Skeletal muscle satellite cell (primary cell): ENCODE measurements at regions not wholly inside any gene's neighbourhood (a gene's known extent, or its start where the extent isn't known, plus 50 kb on each side); places are given as distances from the start of the nearest gene placed in this dataset.

ENCODE experiments used
- H3K27me3 ChIP-seq: 2 replicates; pipeline ENCODE4 v1.7.0; 2013; ENCODE audit warnings: low read length; ENCODE audit not compliant: control insufficient read depth, insufficient read depth
- H3K36me3 ChIP-seq: 2 replicates; pipeline ENCODE4 v1.7.0; 2013; ENCODE audit warnings: mild to moderate bottlenecking, control low read depth, low read length; ENCODE audit not compliant: insufficient read depth
- H3K4me1 ChIP-seq: 2 replicates; pipeline ENCODE4 v1.7.0; 2013; ENCODE audit warnings: low read length; ENCODE audit not compliant: control insufficient read depth, insufficient read depth
- H3K4me2 ChIP-seq: 2 replicates; pipeline ENCODE4 v1.7.0; 2013; ENCODE audit warnings: mild to moderate bottlenecking, low read length
- H3K4me3 ChIP-seq: 2 replicates; pipeline ENCODE4 v1.7.0; 2013; ENCODE audit warnings: low read length
- H3K9ac ChIP-seq: 2 replicates; pipeline ENCODE4 v1.7.0; 2013; ENCODE audit warnings: mild to moderate bottlenecking, low read depth, low read length, moderate library complexity
- H3K9me3 ChIP-seq: replicated peaks from 2 replicates; pipeline ENCODE4 v1.7.0; 2013; ENCODE audit warnings: mild to moderate bottlenecking, control low read depth, low read length

DNA sequence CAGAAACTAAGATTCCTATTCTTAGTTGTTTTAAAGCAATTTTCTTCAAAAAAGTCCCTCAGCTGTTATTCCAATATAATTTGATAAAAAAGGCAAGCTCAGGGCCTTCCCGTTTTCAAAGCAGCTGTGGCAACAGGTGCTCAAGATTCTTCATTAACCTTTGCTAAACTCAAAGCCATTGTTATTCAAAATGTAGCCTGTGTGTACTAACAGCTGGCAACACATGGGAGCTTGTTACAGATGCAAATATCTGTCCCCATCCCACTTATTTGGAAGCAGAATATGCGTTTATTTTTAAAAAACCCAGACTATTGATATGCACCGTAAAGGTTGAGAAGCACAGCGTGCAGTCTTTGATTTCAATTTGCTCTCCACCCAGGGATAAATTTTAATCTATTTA lies 210.4 kb upstream of the SYT10 start:
- Histone ChIP-seq H3K9me3 (no peaks in the 10 kb centered on the region), H3K4me2 (no peak overlapping the region), H3K27me3 (no peaks in the 10 kb centered on the region), H3K4me1 (no peaks in the 10 kb centered on the region), H3K36me3 (no peaks in the 10 kb centered on the region), H3K4me3 (no peak overlapping the region), H3K9ac (no peak overlapping the region)

DNA sequence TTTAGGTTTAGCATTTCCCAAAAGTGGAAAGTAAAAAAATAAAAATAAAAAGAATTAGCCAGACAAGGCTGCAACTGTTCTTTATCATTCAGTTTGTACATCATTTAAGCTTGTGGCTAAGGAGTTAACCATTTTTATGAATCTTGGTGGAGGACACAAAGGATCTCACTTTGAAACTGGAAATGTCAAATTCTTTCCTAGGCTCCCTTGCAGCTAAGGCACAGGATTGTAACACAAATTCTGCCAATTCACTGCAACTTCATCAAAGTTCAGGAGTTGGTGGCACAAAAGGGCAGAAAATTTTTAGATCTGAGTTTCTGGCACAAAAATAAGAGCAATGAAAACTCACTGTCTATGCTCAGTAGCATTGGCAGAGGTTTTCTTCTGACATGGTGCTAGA lies 211.2 kb upstream of the SYT10 start:
- Histone ChIP-seq H3K4me1 (no peaks in the 10 kb centered on the region), H3K27me3 (no peaks in the 10 kb centered on the region), H3K36me3 (no peaks in the 10 kb centered on the region), H3K9ac (no peak overlapping the region), H3K4me2 (no peak overlapping the region), H3K4me3 (no peak overlapping the region), H3K9me3 (no peaks in the 10 kb centered on the region)

DNA sequence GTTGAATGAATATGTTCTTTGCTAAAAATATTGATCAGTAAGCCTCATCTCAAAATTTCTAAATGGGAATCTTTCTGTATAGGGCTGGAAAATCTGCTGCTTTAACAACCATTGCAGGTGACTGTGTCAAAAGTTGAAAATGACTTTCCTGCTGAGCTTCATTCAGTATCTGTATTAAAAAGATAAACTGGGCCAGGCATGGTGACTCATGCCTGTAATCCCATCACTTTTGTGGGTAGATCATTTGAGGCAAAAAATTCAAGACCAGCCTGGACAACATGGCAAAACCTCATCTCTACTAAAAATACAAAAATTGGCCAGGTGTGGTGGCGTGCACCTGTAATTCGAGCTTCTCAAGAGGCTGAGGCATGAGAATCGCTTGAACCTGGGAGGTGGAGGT lies 213.7 kb upstream of the SYT10 start:
- Histone ChIP-seq H3K36me3 (no peaks in the 10 kb centered on the region), H3K4me3 (no peak overlapping the region), H3K4me2 (no peak overlapping the region), H3K27me3 (no peaks in the 10 kb centered on the region), H3K9me3 (no peaks in the 10 kb centered on the region), H3K4me1 (no peaks in the 10 kb centered on the region), H3K9ac (no peak overlapping the region)

DNA sequence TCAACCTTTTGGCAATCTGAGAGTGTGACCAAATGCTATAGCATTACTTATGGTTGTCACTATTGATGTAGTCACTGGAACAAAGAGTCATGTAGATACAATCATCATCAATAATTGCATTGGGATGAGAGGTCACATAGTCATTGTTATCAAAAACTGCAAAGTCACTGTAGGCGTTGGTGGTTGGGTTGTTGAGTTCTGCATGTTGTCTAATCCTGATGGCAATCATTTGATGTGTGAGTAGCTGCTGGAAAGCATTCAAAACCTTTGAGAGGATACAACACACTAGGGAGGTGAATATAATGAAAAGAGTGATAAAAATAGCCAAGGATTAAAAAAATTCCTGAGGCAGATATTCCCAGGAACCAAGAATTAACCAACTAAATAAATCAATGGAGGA lies 214.7 kb upstream of the SYT10 start:
- H3K9me3 ChIP-seq: no peaks in the 10 kb centered on the region
- no peaks in the 10 kb centered on the region for H3K27me3 ChIP-seq
- H3K9ac ChIP-seq: no peak overlapping the region
- H3K4me2 ChIP-seq: no peak overlapping the region
- H3K4me1 ChIP-seq: no peaks in the 10 kb centered on the region
- H3K4me3 ChIP-seq: no peak overlapping the region
- no peaks in the 10 kb centered on the region for H3K36me3 ChIP-seq

DNA sequence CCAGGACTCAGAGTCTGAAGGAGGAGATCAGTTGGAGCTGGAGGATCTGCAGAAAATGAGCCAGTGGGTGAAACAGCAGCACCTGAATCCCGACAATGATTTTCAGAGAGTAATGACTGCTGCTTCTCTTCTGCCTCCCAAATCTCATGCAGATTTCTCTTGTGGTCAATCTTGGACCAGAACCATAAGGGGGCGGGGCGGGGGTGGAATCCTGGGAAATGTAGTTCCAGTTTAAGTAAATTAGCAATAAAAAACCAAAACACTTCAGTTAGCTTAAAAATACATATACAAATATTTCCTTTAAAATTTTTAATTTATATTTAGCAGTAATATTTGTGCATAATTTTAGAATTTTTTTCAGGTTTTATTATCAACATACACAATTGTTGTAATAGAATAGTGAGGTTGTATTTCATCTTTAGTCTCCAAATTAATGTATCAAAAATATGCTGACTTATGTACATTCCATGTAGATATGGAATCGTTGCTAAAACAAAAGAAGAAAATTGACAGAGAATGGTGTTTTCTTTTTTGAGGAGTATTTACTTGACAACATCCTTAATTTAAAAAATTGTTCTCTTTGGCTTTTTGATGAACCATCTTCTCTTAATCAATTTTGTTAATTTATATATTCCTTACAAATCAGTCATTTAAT lies 223.5 kb upstream of the SYT10 start:
- H3K9me3 ChIP-seq: no peaks in the 10 kb centered on the region
- no peaks in the 10 kb centered on the region for H3K27me3 ChIP-seq
- no peak overlapping the region for H3K4me2 ChIP-seq
- no peak overlapping the region for H3K4me3 ChIP-seq
- H3K36me3 ChIP-seq: no peaks in the 10 kb centered on the region
- no peak overlapping the region for H3K9ac ChIP-seq
- no peaks in the 10 kb centered on the region for H3K4me1 ChIP-seq

DNA sequence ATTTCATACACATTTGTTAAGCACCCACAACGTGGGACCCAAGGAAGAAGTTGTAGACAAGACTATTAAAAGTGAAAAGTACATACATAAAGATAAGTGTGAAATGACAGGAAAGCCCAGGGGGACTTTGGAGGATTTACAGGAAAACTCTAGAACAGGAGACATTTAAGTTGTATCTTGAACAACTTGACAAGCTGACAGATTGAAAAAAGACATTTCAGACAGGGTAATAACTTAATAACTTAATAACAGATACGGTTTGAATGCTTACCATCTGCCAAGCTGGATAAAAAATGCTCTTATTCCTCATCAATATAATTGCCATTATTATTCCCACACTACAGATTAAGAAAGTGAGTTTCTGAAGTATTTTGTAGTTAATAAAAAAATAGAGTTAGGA lies 229.7 kb upstream of the SYT10 start:
- no peak overlapping the region for H3K4me2 ChIP-seq
- H3K27me3 ChIP-seq: no peaks in the 10 kb centered on the region
- H3K4me3 ChIP-seq: no peak overlapping the region
- no peaks in the 10 kb centered on the region for H3K9me3 ChIP-seq
- H3K9ac ChIP-seq: no peak overlapping the region
- no peaks in the 10 kb centered on the region for H3K36me3 ChIP-seq
- H3K4me1 ChIP-seq: no peaks in the 10 kb centered on the region

DNA sequence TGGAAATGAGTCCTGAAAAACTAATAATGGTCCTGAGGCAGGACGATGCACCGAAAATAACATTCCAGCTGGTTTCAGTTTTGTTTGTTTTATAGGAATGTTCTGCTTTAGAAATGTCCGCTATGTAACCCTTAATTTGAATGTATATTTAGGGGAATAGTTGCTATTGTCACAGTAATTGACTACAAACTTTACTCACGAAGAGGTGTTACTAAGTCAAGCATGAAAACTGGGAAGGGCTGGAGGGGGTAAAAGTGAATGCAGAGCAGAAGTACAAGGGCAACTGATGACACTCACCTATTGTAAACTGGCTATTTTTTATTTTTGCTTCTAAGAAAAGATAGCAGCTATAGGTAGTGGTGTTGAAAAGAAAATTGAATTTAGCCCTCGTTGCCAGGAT lies 230.7 kb upstream of the SYT10 start:
- Histone ChIP-seq H3K4me1 (no peaks in the 10 kb centered on the region), H3K36me3 (no peaks in the 10 kb centered on the region), H3K27me3 (no peaks in the 10 kb centered on the region), H3K9ac (no peak overlapping the region), H3K4me3 (no peak overlapping the region), H3K4me2 (no peak overlapping the region), H3K9me3 (no peaks in the 10 kb centered on the region)

DNA sequence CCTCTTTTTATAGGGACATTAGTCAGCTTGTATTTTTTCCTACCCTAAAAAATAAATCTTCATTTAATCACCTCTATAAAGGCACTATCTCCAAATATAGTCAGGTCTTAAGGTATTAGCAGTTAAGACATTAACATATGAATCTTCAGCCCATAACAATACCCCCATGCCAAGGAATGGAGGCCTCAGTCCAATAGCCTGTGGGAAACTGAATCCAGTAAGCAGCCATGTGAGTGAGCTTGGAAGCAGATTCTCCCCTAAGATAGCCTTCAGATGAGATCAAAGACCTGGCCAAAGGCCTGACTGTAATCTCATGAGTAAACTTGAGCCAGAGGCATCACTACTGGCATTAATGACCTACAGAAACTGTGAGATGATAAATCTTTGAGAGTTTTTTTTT lies 232.1 kb upstream of the SYT10 start:
- Histone ChIP-seq H3K4me2 (no peak overlapping the region), H3K9me3 (no peaks in the 10 kb centered on the region), H3K4me1 (no peaks in the 10 kb centered on the region), H3K27me3 (no peaks in the 10 kb centered on the region), H3K36me3 (no peaks in the 10 kb centered on the region), H3K4me3 (no peak overlapping the region), H3K9ac (no peak overlapping the region)

DNA sequence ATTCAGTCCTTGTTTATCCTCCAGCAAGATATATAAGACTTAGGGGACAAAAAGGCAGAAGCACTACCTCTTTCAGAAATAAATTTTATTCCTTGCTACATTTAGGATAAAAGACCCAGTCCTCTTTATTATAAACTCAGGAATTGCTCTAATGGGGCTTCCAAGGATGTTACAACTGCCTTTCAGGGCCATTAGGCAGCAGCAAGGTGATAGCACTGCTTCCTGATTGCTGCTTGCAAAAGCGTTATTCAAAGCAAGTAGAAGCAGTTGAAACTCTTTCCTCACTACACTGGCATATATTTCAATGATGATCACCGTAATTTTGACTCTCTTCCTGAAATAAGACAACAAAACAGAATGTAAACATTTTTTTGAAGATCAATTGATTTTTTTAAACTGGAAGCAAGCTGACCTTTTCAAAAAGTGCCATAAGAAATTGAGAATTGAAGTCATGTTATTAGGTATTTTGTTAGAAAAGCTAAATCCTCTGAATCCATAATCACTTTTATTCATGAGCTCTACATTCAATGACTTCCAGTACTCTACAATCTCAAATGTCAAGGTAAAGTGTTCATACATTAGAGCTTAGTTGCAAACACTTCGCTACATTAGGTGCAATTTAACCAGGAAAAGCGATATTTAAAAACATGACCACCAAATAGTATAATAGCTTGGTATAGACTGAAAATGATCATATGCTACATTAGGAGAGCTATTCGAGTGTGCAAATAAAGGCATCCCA lies 233.4 kb upstream of the SYT10 start:
- H3K4me3 ChIP-seq: no peak overlapping the region
- H3K9me3 ChIP-seq: no peaks in the 10 kb centered on the region
- H3K9ac ChIP-seq: no peak overlapping the region
- no peaks in the 10 kb centered on the region for H3K36me3 ChIP-seq
- H3K4me2 ChIP-seq: no peak overlapping the region
- no peaks in the 10 kb centered on the region for H3K4me1 ChIP-seq
- no peaks in the 10 kb centered on the region for H3K27me3 ChIP-seq

DNA sequence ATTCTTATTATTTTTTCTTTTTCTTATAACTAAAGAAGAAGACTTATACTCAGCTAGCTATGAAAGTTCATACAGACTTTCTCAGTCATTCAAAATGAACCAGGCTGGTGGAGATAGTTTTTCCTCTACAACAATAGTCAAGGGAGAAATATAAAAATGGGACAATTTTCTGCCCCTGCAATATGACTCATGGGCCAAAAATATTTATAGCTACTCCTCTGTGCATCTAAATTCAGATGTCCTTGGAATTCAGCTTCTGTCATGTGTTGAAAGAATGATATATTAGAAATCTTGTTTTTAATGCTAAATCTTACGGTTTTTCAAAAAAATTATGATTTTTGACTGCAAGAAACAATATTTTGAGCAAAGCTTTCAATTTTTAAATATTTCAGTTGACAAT lies 237.2 kb upstream of the SYT10 start:
- H3K9ac ChIP-seq: no peak overlapping the region
- no peaks in the 10 kb centered on the region for H3K36me3 ChIP-seq
- H3K4me3 ChIP-seq: no peak overlapping the region
- no peaks in the 10 kb centered on the region for H3K9me3 ChIP-seq
- no peaks in the 10 kb centered on the region for H3K27me3 ChIP-seq
- no peaks in the 10 kb centered on the region for H3K4me1 ChIP-seq
- H3K4me2 ChIP-seq: no peak overlapping the region

DNA sequence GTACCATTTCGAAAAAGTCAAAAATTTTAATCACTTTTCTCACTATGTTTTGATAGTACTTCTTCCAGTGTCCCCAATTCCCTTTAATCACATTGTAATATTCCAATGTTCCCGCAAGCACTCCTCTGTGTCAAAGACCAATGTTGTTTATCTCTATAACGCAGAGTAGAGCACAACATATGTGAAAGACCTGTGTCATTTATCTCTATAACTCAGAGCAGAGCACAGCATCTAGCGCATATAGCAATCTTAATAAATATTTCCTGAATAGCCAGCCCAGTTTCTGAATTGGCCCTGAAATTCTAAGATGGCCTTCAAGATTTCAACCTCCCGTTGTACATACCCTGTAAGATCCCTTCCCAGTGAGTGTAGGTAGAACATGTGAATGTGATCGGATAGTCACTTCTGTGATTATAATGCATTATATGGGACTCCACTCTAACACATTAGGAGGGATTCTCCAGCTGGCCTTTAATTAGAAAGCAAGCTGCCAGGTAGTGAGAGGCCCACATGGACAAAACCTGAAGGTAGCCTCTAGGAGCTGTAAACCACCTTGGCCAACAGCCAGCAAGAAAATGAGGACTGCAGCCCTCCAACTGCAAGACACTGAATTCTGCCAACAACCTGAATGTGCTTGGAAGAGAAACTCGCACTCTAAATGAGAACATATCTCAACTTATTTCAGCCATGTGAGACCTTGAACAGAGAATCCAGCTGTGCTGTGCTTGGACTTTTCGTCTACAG lies 238.8 kb upstream of the SYT10 start:
- Histone ChIP-seq H3K27me3 (no peaks in the 10 kb centered on the region), H3K9me3 (no peaks in the 10 kb centered on the region), H3K4me1 (no peaks in the 10 kb centered on the region), H3K4me2 (no peak overlapping the region), H3K9ac (no peak overlapping the region), H3K4me3 (no peak overlapping the region), H3K36me3 (no peaks in the 10 kb centered on the region)
